Body of pancreas (tissue), 4 donors: ENCODE measurements at regions not wholly inside any gene's neighbourhood (a gene's known extent, or its start where the extent isn't known, plus 50 kb on each side); places are given as distances from the start of the nearest gene placed in this dataset.

Experiments
- ATAC-seq: fragments of 150-250 bp; one replicate; pipeline ENCODE4 v1.9.1; 2016
- DNase-seq, 4 donors: peaks; one replicate each; pipeline ENCODE4 v3.0.0-alpha.2; 2019
- H3K27ac ChIP-seq, 4 donors: fragments of 200-600 bp; sonication (generic); 1 replicate in 3 of 4; 2 replicates in 1 of 4; pipeline versions ENCODE4 v1.5.1 to v1.6.1; 2016 to 2019; ENCODE audit warnings: mild to moderate bottlenecking in 1 of 4, mixed read lengths in 1 of 4, moderate library complexity in 1 of 4
- H3K27me3 ChIP-seq, 2 donors: fragments of 200-600 bp; sonication (generic); one replicate each; pipeline ENCODE4 v1.6.0; 2016; ENCODE audit warnings: mild to moderate bottlenecking in 1 of 2
- H3K36me3 ChIP-seq, 2 donors: fragments of 200-600 bp; sonication (generic); replicated peaks in 1 of 2; 2 replicates each; pipeline ENCODE4 v1.5.1; 2016; ENCODE audit warnings: low read depth in 2 of 2; ENCODE audit not compliant: insufficient read depth in 1 of 2
- H3K4me1 ChIP-seq: fragments of 200-600 bp; sonication (generic); one replicate; pipeline ENCODE4 v1.6.0; 2016
- H3K4me3 ChIP-seq, 2 donors: fragments of 200-600 bp; sonication (generic); 1 replicate in 1 of 2; 2 replicates in 1 of 2; pipeline ENCODE4 v1.5.1; 2016 to 2019
- H3K9me3 ChIP-seq, 3 donors: fragments of 200-600 bp; sonication (generic); 1 replicate in 2 of 3; 2 replicates in 1 of 3; pipeline ENCODE4 v1.5.1; 2016
- CTCF ChIP-seq, 7 experiments: fragments of 450-650 bp in 4 of 7; fragments of 200-600 bp in 3 of 7; sonication (generic) in 3 of 7; IDR thresholded peaks; one replicate each; pipeline ENCODE4 v1.5.1; 2016 to 2019; ENCODE audit warnings: antibody characterized with exemption in 7 of 7
- POLR2A ChIP-seq, 3 donors: fragments of 450-650 bp; IDR thresholded peaks; one replicate each; pipeline ENCODE4 v1.6.1; 2016; ENCODE audit warnings: antibody characterized with exemption in 3 of 3, mild to moderate bottlenecking in 2 of 3
- WGBS, 2 donors: methylation state at CpG; one replicate each; pipeline ENCODE4 v1.1.5; 2017; 5-methylcytosine and 5-hydroxymethylcytosine counted together
- intact Hi-C: fragments of 100-400 bp; cut with DNase I; formaldehyde crosslinking; loops from one replicate; pipeline ENCODE4 v1.15.1; 2023

GRCh38 chr12:116461060-116461459, 98.1 kb upstream of the MAP1LC3B2 start:
- H3K27ac ChIP-seq, result no peak overlapping the region
- no peaks in the 10 kb centered on the region for H3K9me3 ChIP-seq
- TF ChIP-seq CTCF (IDR thresholded peaks at IDR 0.05) (no peak), POLR2A (IDR thresholded peaks at IDR 0.05) (no peak)
- no peaks in the 10 kb centered on the region for H3K4me1 ChIP-seq
- intact Hi-C loops, result no loop called here
- H3K27me3 ChIP-seq, result no peaks in the 10 kb centered on the region
- ATAC-seq (no peak), DNase-seq (no peak)
- no peak overlapping the region for H3K4me3 ChIP-seq
- 93 to 96% methylated on average over 6 of the region's 6 CpGs for WGBS, 2 donors
- H3K36me3 ChIP-seq, result no peaks in the 10 kb centered on the region

DNA sequence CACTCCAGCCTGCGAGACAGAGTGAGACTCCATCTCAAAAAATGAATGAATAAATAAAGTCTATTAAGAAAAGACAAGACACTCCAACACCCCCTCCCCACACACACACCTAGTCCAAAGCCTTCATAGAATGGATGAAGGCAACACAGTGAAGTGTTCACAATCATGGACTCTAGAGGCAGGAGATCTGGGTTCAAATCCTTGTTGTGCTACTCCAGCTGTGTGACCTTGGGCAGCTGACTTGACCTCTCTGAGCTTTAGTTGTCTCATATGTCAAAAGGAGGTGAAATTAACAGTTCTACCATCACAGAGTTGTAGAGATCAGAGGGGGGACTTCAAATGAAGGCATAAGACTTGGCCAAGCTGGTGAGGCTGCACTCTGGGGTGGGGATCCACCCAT, 95.8 kb upstream of the MAP1LC3B2 start:
- no peak overlapping the region for H3K4me3 ChIP-seq
- DNase-seq (no peak), ATAC-seq (no peak)
- no peaks in the 10 kb centered on the region for H3K9me3 ChIP-seq
- H3K4me1 ChIP-seq, result no peaks in the 10 kb centered on the region
- TF ChIP-seq CTCF (IDR thresholded peaks at IDR 0.05), result no peak
- TF ChIP-seq POLR2A (IDR thresholded peaks at IDR 0.05), result no peak
- intact Hi-C loops, result no loop called here
- 90 to 100% methylated on average over 1 of the region's 1 CpG for WGBS, 2 donors
- H3K27ac ChIP-seq, result no peak overlapping the region
- no peaks in the 10 kb centered on the region for H3K36me3 ChIP-seq
- H3K27me3 ChIP-seq, result no peaks in the 10 kb centered on the region

- no peak overlapping the region for H3K4me3 ChIP-seq
- no peaks in the 10 kb centered on the region for H3K9me3 ChIP-seq
- H3K36me3 ChIP-seq, result no peaks in the 10 kb centered on the region
- no peaks in the 10 kb centered on the region for H3K4me1 ChIP-seq
- H3K27ac ChIP-seq, result no peak overlapping the region
- no peak for ATAC-seq
- TF ChIP-seq POLR2A (IDR thresholded peaks at IDR 0.05) (no peak), CTCF (IDR thresholded peaks at IDR 0.05) (no peak)
- WGBS, 2 donors, result 82 to 91% methylated on average over 3 of the region's 3 CpGs
- no peak for DNase-seq
- H3K27me3 ChIP-seq, result no peaks in the 10 kb centered on the region
- intact Hi-C loops, result no loop called here
These were observed 93.8 kb upstream of the MAP1LC3B2 start for GRCh38 chr12:116465407-116465806.

- Histone ChIP-seq H3K4me3 (no peak overlapping the region), H3K27ac (no peak overlapping the region), H3K4me1 (no peaks in the 10 kb centered on the region), H3K9me3 (no peaks in the 10 kb centered on the region), H3K27me3 (no peaks in the 10 kb centered on the region), H3K36me3 (no peaks in the 10 kb centered on the region)
- WGBS, 2 donors, result 31 to 66% methylated on average over 3 to 4 of the region's 4 CpGs
- intact Hi-C loops, result no loop called here
- peak in 3 of 4 donors; percentile 50 to 60 (median 54) for DNase-seq
- ATAC-seq, result peak; percentile 45
- TF ChIP-seq CTCF (IDR thresholded peaks at IDR 0.05) (no peak), POLR2A (IDR thresholded peaks at IDR 0.05) (no peak)
These were observed 93.3 kb upstream of the MAP1LC3B2 start for GRCh38 chr12:116465856-116466255.

DNA sequence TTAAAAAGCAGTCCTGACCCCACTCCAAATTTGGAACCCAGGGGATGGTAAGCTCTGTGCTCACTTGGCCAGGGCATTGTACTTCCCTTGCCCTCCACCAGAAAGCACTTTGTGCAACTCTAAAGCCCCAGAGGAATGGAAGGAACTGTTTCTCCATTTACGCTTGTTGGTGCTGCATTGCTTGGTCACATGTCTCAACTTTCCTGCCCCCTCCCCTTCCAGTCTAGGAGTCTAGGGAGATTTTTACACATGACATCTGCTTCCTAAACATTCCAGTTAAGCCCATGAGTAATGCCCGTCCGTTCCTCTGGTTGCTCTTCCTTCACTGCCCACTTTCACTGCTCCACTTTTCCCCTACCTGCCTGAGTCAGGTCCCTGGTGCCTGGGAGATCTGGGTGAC, 92.6 kb upstream of the MAP1LC3B2 start:
- Histone ChIP-seq H3K27me3 (no peaks in the 10 kb centered on the region), H3K27ac (no peak overlapping the region), H3K4me1 (no peaks in the 10 kb centered on the region), H3K4me3 (no peak overlapping the region), H3K36me3 (no peaks in the 10 kb centered on the region), H3K9me3 (no peaks in the 10 kb centered on the region)
- no peak for TF ChIP-seq POLR2A (IDR thresholded peaks at IDR 0.05)
- TF ChIP-seq CTCF (IDR thresholded peaks at IDR 0.05), result no peak
- 63 to 77% methylated on average over 3 of the region's 3 CpGs for WGBS, 2 donors
- no peak for DNase-seq
- intact Hi-C loops, result no loop called here
- ATAC-seq, result no peak
